ENCODE measurements at regions not wholly inside any gene's neighbourhood (a gene's known extent, or its start where the extent isn't known, plus 50 kb on each side); places are given as distances from the start of the nearest gene placed in this dataset.

DNA sequence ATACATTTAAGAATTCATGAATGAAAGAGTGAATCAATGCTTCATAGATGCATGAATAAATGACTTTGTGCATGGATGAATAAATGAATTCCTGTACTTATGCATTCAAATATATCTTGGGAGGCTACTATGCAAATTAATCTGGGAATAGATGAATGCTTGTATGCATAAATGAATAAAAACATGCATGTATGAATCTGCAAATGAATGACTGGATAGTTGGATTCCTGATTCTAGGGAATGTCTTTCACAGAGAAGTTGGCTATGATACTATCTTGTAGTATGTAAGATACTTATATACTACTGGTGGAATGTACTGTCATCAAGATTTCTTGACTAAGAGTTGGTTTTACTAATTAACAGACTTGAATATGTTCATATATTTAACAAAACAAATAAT is 75.3 kb upstream of the ASTN2 start:
- no peak for TF ChIP-seq EZH2phosphoT487 (IDR thresholded peaks at IDR 0.05; ENCODE audit: borderline replicate concordance)
- TF ChIP-seq, protein P1, sequence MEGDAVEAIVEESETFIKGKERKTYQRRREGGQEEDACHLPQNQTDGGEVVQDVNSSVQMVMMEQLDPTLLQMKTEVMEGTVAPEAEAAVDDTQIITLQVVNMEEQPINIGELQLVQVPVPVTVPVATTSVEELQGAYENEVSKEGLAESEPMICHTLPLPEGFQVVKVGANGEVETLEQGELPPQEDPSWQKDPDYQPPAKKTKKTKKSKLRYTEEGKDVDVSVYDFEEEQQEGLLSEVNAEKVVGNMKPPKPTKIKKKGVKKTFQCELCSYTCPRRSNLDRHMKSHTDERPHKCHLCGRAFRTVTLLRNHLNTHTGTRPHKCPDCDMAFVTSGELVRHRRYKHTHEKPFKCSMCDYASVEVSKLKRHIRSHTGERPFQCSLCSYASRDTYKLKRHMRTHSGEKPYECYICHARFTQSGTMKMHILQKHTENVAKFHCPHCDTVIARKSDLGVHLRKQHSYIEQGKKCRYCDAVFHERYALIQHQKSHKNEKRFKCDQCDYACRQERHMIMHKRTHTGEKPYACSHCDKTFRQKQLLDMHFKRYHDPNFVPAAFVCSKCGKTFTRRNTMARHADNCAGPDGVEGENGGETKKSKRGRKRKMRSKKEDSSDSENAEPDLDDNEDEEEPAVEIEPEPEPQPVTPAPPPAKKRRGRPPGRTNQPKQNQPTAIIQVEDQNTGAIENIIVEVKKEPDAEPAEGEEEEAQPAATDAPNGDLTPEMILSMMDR (conservative IDR thresholded peaks at IDR 0.05; ENCODE audit: low read length), result no peak
- Histone ChIP-seq H3K27me3 (ENCODE audit: insufficient read depth, low read length, poor library complexity, severe bottlenecking) (no peaks in the 10 kb centered on the region), H3K9me2 (replicated peaks; ENCODE audit: low read depth, low read length) (no peaks in the 10 kb centered on the region), H3F3A (ENCODE audit: low read depth) (no peaks in the 10 kb centered on the region), H2AFZ (ENCODE audit: low read length) (no peak overlapping the region), H3K36me3 (ENCODE audit: insufficient read depth, low read length) (no peaks in the 10 kb centered on the region), H3K79me2 (ENCODE audit: insufficient read depth, low read length) (no peaks in the 10 kb centered on the region), H3K9me3 (ENCODE audit: insufficient read depth, low read depth, low read length) (no peaks in the 10 kb centered on the region), H3K4me2 (ENCODE audit: low read depth, low read length, poor library complexity, severe bottlenecking) (no peak overlapping the region), H4K20me1 (ENCODE audit: insufficient read depth, low read length, poor library complexity, severe bottlenecking) (no peaks in the 10 kb centered on the region), H3K9ac (ENCODE audit: low read depth, low read length, poor library complexity, severe bottlenecking) (no peak overlapping the region), H3K4me3 (ENCODE audit: low read length, poor library complexity, severe bottlenecking) (no peak overlapping the region), H3K4me1 (ENCODE audit: insufficient read depth, low read length, poor library complexity, severe bottlenecking) (peaks cover 5% of the 10 kb centered on the region)

DNA sequence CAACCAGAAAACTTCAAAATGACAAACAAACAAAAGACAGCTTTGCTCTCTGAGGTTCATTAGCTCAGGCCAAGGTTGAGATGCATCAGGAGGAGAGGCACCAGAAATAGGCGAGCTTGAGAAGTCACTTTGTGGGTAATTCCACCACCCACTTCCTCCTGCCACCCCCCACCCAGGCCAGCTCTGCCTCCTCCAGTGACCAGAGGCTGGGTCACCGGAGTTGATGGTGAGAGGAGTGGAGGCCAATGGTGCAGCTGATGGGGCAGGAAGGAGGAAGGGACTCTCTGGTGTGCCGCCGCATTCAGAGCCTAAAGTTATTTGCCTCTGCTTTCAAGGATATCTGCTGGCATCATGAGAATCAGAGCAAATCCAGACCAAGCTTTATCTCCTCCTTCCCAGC is 73.8 kb upstream of the ASTN2 start:
- no peaks in the 10 kb centered on the region for H3K27me3 ChIP-seq (ENCODE audit: insufficient read depth, low read length, poor library complexity, severe bottlenecking)
- TF ChIP-seq, protein P1 (conservative IDR thresholded peaks at IDR 0.05; ENCODE audit: low read length), result no peak
- no peak for TF ChIP-seq EZH2phosphoT487 (IDR thresholded peaks at IDR 0.05; ENCODE audit: borderline replicate concordance)
- H2AFZ ChIP-seq (ENCODE audit: low read length), result no peak overlapping the region
- H3K4me1 ChIP-seq (ENCODE audit: insufficient read depth, low read length, poor library complexity, severe bottlenecking), result no peaks in the 10 kb centered on the region
- no peaks in the 10 kb centered on the region for H3K9me3 ChIP-seq (ENCODE audit: insufficient read depth, low read depth, low read length)
- no peaks in the 10 kb centered on the region for H3K9me2 ChIP-seq (replicated peaks; ENCODE audit: low read depth, low read length)
- H3K79me2 ChIP-seq (ENCODE audit: insufficient read depth, low read length), result no peaks in the 10 kb centered on the region
- H4K20me1 ChIP-seq (ENCODE audit: insufficient read depth, low read length, poor library complexity, severe bottlenecking), result no peaks in the 10 kb centered on the region
- H3F3A ChIP-seq (ENCODE audit: low read depth), result no peaks in the 10 kb centered on the region
- no peaks in the 10 kb centered on the region for H3K36me3 ChIP-seq (ENCODE audit: insufficient read depth, low read length)
- no peak overlapping the region for H3K9ac ChIP-seq (ENCODE audit: low read depth, low read length, poor library complexity, severe bottlenecking)
- no peak overlapping the region for H3K4me2 ChIP-seq (ENCODE audit: low read depth, low read length, poor library complexity, severe bottlenecking)
- H3K4me3 ChIP-seq (ENCODE audit: low read length, poor library complexity, severe bottlenecking), result no peak overlapping the region

DNA sequence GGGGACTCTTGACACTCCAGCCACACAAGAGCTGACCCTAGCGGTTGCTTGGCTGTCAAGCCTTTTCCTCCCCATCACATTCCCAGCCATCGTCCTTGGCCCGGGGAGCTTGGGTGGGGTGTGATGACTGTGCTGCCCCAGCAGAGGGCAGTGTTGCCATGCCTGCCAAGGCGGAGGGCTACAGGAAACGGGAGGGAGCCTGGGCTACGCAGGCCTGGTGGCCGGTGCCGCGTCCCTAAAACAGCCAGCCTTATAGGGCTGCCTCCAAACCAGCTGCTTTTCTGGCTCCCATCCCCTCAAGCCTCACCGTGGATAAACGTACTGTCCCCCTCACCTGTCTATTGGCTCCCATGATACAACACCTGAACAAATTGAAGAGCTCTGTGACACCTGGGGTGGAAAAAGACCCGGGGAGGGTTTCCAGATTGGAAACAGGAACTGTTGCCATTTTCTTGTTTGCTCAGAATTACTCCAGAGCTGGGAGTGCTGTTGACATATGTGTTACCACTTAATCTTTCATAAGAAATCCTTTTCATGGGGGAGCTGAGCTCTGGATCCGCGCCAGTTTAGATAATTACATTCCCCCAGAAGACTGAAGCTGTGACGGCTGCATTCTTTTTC is 72.8 kb upstream of the ASTN2 start:
- Histone ChIP-seq H3K27me3 (ENCODE audit: insufficient read depth, low read length, poor library complexity, severe bottlenecking) (no peaks in the 10 kb centered on the region), H3K36me3 (ENCODE audit: insufficient read depth, low read length) (no peaks in the 10 kb centered on the region), H3F3A (ENCODE audit: low read depth) (no peaks in the 10 kb centered on the region), H3K4me2 (ENCODE audit: low read depth, low read length, poor library complexity, severe bottlenecking) (no peak overlapping the region), H4K20me1 (ENCODE audit: insufficient read depth, low read length, poor library complexity, severe bottlenecking) (no peaks in the 10 kb centered on the region), H3K4me3 (ENCODE audit: low read length, poor library complexity, severe bottlenecking) (no peak overlapping the region), H2AFZ (ENCODE audit: low read length) (no peak overlapping the region), H3K9me2 (replicated peaks; ENCODE audit: low read depth, low read length) (no peaks in the 10 kb centered on the region), H3K4me1 (ENCODE audit: insufficient read depth, low read length, poor library complexity, severe bottlenecking) (no peaks in the 10 kb centered on the region), H3K79me2 (ENCODE audit: insufficient read depth, low read length) (no peaks in the 10 kb centered on the region), H3K9ac (ENCODE audit: low read depth, low read length, poor library complexity, severe bottlenecking) (no peak overlapping the region), H3K9me3 (ENCODE audit: insufficient read depth, low read depth, low read length) (no peaks in the 10 kb centered on the region)
- TF ChIP-seq, protein P1 (conservative IDR thresholded peaks at IDR 0.05; ENCODE audit: low read length), result peak; percentile 94
- no peak for TF ChIP-seq EZH2phosphoT487 (IDR thresholded peaks at IDR 0.05; ENCODE audit: borderline replicate concordance)
